T-helper 1 cell treated with Interleukin-12 subunit alpha and Interleukin-12 subunit beta and Interleukin-4 antibody, amounts not matched to agents 30 μg/mL and 1 μg/mL, for 36 hours (primary cell): ENCODE measurements at regions not wholly inside any gene's neighbourhood (a gene's known extent, or its start where the extent isn't known, plus 50 kb on each side); places are given as distances from the start of the nearest gene placed in this dataset.

Experiments used
- H3K27ac Mint-ChIP-seq: one replicate; pipeline ENCODE4 v1.8.0; 2021; ENCODE audit warnings: mild to moderate bottlenecking, mixed read lengths
- H3K27me3 Mint-ChIP-seq: one replicate; pipeline ENCODE4 v1.8.0; 2021; ENCODE audit warnings: low read depth, mixed read lengths
- H3K36me3 Mint-ChIP-seq: one replicate; pipeline ENCODE4 v1.8.0; 2021; ENCODE audit warnings: low read depth, mixed read lengths
- H3K4me1 Mint-ChIP-seq: one replicate; pipeline ENCODE4 v1.8.0; 2021; ENCODE audit warnings: low read depth, mixed read lengths
- H3K4me3 Mint-ChIP-seq: one replicate; pipeline ENCODE4 v1.8.0; 2021; ENCODE audit warnings: mild to moderate bottlenecking, moderate library complexity, mixed read lengths
- H3K9me3 Mint-ChIP-seq: one replicate; pipeline ENCODE4 v1.8.0; 2021; ENCODE audit warnings: mixed read lengths

DNA sequence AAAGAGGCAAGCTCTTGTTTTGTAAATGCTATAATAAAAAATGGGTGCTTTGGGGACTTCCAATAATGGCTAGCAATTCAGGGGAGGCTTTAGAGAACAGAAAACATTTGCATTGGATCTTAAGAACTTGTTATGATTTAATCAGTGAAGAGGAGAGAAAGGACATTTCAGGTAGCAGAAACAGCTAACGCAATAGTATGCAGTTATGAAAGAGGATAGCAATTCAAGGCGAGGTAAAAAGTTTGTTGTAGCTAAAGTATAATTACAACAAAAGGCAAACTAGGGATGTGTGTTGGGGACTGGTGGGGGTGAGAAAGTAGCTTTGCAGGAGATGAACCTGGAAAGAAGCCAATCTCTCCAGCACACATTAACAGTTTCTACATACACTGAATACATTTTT lies 558.7 kb upstream of the SEMA6D start:
- Mint-ChIP-seq H3K36me3 (no peaks in the 10 kb centered on the region), H3K27ac (no peak overlapping the region), H3K9me3 (peaks cover 20% of the 10 kb centered on the region), H3K27me3 (no peaks in the 10 kb centered on the region), H3K4me1 (no peaks in the 10 kb centered on the region), H3K4me3 (no peak overlapping the region)

DNA sequence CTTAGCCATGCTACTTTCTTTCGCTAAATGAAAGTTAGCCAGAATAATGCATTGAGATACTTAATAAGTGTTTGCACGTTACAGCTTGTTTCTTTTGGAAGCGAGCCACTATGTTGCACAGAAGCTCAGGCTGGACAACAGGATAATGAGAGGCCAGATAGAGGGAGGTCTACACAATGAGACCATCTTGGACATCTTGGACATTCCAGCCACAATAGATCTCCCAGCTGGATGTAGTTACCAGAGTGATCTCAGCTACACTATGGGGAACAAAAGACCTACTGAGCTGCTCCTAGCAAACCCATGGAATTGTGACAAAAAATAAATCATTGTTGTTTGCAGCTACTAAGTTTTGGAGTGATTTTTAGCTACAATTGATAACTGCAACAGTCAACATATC lies 540.1 kb upstream of the SEMA6D start:
- H3K36me3 Mint-ChIP-seq = no peaks in the 10 kb centered on the region

DNA sequence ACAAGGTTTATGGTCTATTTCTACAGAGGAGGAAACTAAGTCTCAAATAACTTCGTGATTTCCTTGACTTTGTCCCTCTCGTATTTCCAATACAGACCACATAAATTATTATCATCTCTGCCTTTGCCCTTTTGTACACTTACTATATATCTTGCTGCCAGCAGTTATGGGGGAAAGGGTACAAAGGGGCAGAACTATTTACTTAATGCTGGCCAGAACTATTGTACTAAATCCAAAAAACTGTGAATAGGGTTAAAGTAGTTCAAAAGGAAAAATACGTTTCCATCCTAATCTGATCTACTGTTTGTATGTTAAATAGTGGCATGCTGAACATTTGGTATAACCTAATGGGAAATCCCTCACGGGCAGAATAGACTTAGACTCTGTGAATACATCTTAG lies 537.3 kb upstream of the SEMA6D start:
- no peak overlapping the region for H3K4me3 Mint-ChIP-seq
- H3K27me3 Mint-ChIP-seq = peaks cover 22% of the 10 kb centered on the region
- no peaks in the 10 kb centered on the region for H3K9me3 Mint-ChIP-seq
- H3K27ac Mint-ChIP-seq = no peak overlapping the region
- H3K4me1 Mint-ChIP-seq = peaks cover 2% of the 10 kb centered on the region
- H3K36me3 Mint-ChIP-seq = no peaks in the 10 kb centered on the region

More for the DNA sequence above, 540.1 kb upstream of the SEMA6D start:
- H3K4me3 Mint-ChIP-seq = no peak overlapping the region
- no peaks in the 10 kb centered on the region for H3K4me1 Mint-ChIP-seq
- H3K9me3 Mint-ChIP-seq = peaks cover 4% of the 10 kb centered on the region
- no peak overlapping the region for H3K27ac Mint-ChIP-seq
- H3K27me3 Mint-ChIP-seq = no peaks in the 10 kb centered on the region

DNA sequence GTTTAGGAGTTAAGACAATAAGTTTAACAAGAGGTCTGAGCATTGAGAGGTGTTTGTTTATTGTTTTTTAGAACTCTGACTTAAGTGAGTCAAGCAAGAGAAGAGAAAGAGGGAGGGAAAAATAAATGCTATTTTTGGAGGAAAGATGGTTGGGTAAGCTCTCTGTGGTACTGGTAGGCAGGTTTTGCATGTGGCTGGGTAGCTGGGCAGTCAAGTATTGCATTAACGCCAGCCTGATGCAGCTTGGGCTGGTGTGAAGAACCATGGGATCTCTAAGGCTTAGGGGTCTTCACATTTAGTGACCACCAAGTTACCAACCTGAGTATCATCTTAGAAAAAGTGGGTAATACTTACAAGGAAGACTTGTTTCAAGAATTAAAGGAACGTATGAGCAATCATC lies 534.5 kb upstream of the SEMA6D start:
- no peak overlapping the region for H3K27ac Mint-ChIP-seq
- H3K4me1 Mint-ChIP-seq = peaks cover 2% of the 10 kb centered on the region
- no peak overlapping the region for H3K4me3 Mint-ChIP-seq
- H3K9me3 Mint-ChIP-seq = no peaks in the 10 kb centered on the region
- H3K27me3 Mint-ChIP-seq = peaks cover 34% of the 10 kb centered on the region
- no peaks in the 10 kb centered on the region for H3K36me3 Mint-ChIP-seq

DNA sequence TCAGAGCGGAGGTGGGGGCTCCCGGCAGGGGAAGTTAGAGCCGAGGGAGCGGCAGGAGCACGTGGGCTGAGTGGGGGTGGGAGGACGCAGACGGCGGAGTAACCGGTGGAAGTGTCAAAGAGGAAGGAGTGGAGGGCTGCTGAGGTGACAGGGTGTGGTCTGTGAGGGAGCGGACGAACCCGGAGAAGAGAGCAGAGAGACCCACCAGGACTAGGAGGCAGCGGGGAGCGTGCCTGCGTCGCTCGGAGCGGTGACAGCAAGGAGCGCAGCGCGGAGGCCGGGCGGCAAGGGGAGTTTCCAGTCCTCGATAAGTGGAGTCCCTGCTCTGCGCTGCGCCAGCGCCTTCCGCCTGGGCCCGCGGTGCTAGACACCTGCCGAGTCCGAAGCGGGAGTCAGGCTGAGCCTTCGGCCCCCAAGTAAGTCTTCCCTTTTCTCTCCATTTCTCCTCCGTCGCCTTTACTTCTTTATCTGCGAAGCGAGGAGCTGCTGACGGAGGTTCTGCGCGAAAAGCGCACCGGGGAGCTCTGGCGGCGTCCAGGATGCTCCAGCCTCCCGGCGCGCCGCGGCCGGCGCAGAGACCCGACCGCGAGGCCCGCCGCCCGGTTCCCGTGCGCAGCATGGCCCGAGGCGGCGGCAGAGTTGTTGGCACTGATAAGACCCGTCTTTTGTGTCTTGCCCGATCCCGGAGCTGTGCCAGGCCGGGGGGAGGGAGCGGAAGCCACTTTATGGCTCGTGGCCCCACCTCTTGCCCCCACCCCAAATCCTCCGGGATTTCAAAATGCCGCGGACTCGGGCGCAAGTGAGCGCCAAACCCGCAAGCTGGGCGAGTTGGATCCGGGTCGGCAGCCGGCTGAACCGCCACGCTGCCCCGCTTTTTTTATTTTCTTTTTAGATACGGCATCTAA lies 533.0 kb upstream of the SEMA6D start:
- Mint-ChIP-seq H3K4me3 (peak overlapping the region; percentile 36), H3K4me1 (peaks cover 2% of the 10 kb centered on the region), H3K36me3 (no peaks in the 10 kb centered on the region), H3K27me3 (peaks cover 34% of the 10 kb centered on the region), H3K9me3 (no peaks in the 10 kb centered on the region), H3K27ac (no peak overlapping the region)

DNA sequence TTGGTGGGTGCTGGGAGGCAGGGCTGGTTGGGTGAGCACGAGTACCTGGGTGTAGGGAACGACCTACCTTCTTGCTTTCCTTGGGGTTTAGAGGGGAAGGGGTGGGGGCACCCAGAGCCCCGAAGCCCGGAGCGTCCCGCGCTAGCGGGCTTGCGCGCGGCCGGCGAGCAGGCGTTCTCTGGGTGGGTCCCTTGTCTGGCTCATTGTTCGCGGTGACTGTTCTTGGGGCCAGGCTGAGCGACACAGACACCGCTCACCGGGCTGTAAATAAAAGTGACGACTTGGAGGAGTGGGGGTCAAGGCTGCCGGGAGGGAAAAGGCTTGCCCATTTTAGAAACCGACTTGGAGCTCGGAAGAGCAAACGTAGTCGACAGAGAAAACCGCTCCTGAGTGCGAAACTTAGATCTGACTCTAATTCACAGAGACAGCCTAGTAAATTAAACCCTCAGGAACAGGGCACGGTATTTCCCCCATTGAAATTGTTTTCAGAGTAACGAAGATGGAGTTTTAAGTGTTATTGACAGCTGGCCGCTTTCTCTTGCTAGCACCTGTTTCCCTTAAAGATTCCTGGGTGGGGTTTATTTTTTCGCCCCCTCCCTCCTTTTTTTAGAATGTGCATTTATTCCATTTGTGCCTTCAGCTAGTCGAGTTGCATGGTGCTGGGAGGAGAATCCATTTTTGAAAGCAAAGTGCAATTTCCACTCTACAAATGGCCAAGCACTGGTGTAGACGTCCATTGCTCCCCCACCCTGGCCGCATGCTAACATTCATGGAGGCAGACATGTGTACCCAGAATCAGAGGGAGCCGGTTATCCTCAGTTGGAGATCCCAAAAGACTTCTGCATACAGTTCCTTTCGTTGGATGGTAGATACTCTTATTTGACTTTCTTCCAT lies 532.1 kb upstream of the SEMA6D start:
- Mint-ChIP-seq H3K36me3 (no peaks in the 10 kb centered on the region), H3K4me1 (peaks cover 2% of the 10 kb centered on the region), H3K9me3 (no peaks in the 10 kb centered on the region), H3K4me3 (peak overlapping the region; percentile 25), H3K27me3 (peaks cover 34% of the 10 kb centered on the region), H3K27ac (no peak overlapping the region)

DNA sequence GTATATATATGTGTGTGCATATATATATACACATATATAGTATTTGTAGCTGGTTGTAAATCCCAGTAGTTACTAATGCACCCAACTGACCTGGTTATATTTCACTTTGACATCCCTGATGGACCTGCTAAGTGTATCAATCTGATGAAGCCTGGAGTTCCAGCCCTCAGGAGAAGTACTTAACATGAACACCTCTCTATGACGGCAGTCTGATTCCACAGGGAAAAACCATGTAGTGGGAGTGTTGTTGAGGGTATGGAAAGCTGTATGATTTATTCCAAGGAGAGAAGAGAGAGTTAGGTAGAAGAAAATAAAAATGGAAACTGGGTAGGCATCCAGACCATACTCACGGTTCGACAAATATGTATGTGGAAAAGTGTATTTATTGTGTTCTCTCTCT lies 531.2 kb upstream of the SEMA6D start:
- H3K27me3 Mint-ChIP-seq = peaks cover 34% of the 10 kb centered on the region
- H3K9me3 Mint-ChIP-seq = no peaks in the 10 kb centered on the region
- no peaks in the 10 kb centered on the region for H3K36me3 Mint-ChIP-seq
- H3K27ac Mint-ChIP-seq = no peak overlapping the region
- peaks cover 2% of the 10 kb centered on the region for H3K4me1 Mint-ChIP-seq
- H3K4me3 Mint-ChIP-seq = no peak overlapping the region

DNA sequence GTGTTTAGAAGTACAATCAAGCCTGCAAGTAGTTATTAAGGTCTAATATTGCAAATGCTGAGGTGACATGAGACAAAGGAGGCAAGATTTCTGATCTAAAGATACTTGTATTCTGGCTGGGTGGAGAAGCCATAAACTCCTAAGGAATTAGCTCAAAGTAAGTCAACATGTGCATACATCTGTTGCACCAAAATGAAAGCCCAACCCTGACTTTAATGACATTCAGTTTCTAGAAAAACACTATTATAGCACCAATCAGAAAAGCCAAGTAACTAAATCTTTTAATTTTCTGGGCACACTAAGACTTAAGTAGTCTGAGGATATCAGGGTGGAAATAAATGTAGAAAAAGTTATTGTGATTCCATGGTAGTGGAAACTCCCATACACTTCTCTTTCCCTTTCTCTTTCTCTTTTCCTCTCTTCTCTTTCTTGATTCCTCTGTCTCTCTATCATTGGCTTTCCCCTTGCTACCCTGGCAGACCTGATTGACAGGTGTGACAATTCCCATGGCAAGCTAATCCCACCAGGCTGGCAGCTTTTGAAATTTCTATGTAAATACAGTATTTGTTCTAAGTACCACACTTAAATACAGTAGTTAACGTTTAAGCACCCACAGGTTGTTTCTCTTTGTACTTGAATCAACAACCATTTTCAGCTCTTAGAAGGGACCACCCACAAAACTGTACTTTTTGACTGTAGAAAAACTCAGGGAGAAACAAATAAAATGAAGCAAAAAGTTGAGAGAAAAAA lies 528.4 kb upstream of the SEMA6D start:
- Mint-ChIP-seq H3K9me3 (no peaks in the 10 kb centered on the region), H3K27ac (no peak overlapping the region), H3K4me3 (no peak overlapping the region), H3K36me3 (no peaks in the 10 kb centered on the region), H3K27me3 (peaks cover 17% of the 10 kb centered on the region), H3K4me1 (no peaks in the 10 kb centered on the region)

DNA sequence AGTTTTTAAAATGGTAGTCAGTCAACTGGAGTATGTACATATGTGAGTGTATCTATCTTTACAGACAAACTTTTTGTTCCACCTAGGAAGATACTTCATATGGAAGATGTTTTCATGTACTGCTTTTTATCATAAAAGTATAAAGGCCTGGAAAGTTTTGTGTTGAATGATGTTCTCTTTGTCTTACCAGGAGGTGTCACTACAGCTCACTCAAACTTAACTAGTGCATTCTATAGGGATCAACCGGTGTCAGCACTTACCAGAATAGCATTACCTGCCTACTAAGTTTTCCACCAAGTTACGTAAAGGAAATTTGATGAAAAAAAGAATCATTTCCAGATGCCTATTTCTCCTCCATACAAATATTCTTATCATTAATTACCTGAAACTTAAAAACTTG lies 522.6 kb upstream of the SEMA6D start:
- H3K27ac Mint-ChIP-seq = no peak overlapping the region
- no peaks in the 10 kb centered on the region for H3K9me3 Mint-ChIP-seq
- no peaks in the 10 kb centered on the region for H3K4me1 Mint-ChIP-seq
- no peaks in the 10 kb centered on the region for H3K27me3 Mint-ChIP-seq
- H3K36me3 Mint-ChIP-seq = no peaks in the 10 kb centered on the region
- no peak overlapping the region for H3K4me3 Mint-ChIP-seq

DNA sequence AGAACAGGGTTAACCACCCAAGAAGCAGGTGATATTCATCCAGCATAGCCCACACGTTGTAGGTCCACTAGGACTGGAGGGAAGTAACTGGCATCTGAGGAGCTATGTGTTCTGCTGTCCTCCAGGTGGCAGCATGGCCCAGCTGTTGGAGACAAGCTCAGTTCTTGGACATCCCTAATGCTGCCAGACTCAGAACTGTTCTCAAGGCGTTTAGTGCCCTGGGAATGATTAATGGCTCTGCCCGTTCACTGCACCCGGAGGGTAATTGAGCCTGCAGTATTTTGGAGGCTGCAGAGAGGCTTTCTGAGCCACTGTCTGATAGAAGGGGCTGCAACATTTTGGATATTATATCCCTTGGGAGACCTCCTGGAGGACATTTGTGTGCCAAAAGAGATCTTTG lies 521.3 kb upstream of the SEMA6D start:
- H3K27me3 Mint-ChIP-seq = no peaks in the 10 kb centered on the region
- H3K36me3 Mint-ChIP-seq = no peaks in the 10 kb centered on the region
- no peak overlapping the region for H3K27ac Mint-ChIP-seq
- H3K4me1 Mint-ChIP-seq = no peaks in the 10 kb centered on the region
- H3K9me3 Mint-ChIP-seq = no peaks in the 10 kb centered on the region
- H3K4me3 Mint-ChIP-seq = no peak overlapping the region

DNA sequence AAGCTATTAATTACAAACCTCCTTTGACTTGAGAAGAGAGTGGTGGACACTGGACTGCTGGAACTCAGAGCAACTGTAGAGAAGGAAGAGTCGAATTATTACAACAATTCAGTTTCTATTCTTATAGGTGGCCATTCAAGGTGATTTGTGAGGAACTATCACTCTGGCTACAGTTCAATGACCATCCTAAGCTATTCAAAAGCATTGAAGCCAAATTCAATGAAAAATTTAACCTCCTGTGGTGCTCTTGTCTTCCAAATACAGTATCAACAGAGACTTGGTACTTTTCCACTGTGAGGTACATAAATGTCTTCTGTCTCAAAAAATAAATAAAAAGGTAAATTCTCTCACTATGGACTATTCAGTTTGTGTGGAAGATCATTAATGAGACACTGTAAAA lies 513.3 kb upstream of the SEMA6D start:
- H3K27me3 Mint-ChIP-seq = no peaks in the 10 kb centered on the region
- H3K9me3 Mint-ChIP-seq = no peaks in the 10 kb centered on the region
- no peaks in the 10 kb centered on the region for H3K4me1 Mint-ChIP-seq
- H3K27ac Mint-ChIP-seq = no peak overlapping the region
- no peak overlapping the region for H3K4me3 Mint-ChIP-seq
- H3K36me3 Mint-ChIP-seq = no peaks in the 10 kb centered on the region

DNA sequence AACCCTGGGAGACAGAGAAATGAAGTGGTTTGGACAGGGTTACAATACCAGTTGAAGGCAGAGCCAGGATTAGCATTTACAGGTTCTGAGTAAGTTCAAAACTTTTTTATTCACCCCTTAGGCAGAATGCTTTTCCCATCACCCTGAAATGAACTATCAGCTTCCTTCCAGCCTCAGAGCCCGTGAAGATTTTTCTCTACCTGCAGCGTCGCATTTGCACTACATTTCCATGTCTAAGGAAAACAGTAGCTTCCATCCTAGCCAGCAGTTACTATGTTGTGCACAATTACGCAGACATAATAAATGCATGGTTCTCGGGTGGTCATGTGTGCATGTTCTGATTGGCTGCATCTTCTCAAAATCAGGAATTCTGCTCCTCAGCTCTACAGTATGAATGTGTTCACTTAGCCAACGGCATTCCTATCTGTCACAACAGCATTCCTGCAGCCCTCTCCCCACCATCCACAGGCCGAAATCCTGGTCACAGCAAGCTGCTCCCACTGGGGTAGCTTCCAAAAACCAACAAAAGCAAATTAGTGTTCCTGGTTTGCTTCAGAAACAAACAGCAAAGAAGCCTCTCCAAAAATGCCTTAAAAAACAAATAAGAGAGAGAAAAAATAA lies 510.8 kb upstream of the SEMA6D start:
- Mint-ChIP-seq H3K36me3 (no peaks in the 10 kb centered on the region), H3K27ac (no peak overlapping the region), H3K4me3 (no peak overlapping the region), H3K4me1 (no peaks in the 10 kb centered on the region), H3K27me3 (no peaks in the 10 kb centered on the region), H3K9me3 (no peaks in the 10 kb centered on the region)

DNA sequence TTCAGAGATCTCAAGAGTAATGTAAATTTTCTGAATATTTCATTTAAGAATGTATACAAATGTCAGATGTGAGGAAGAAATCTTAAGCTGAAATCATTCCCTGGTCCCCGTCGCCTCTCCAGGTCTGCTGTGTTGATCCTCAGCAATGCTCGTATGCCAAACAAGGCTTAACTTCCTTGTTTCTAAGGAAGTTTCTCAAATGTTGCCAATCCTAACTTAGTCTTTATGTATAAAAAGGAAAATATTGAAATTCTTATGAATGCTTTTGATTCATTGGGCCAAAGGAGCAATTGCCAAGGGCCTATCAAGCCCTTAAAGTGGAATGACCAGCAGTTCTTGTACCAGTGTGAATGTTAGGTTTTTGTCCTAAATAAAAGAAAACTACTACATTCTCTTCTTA lies 507.7 kb upstream of the SEMA6D start:
- Mint-ChIP-seq H3K27ac (no peak overlapping the region), H3K4me3 (no peak overlapping the region), H3K9me3 (no peaks in the 10 kb centered on the region), H3K36me3 (no peaks in the 10 kb centered on the region), H3K4me1 (no peaks in the 10 kb centered on the region), H3K27me3 (no peaks in the 10 kb centered on the region)
